ENCODE measurements at regions not wholly inside any gene's neighbourhood (a gene's known extent, or its start where the extent isn't known, plus 50 kb on each side); places are given as distances from the start of the nearest gene placed in this dataset.
"Not testable (repeated sequence)": the region's sequence is repeated elsewhere in the genome, so short reads cannot be mapped to it uniquely, and the experiment has no call there.

- no peak for DNase-seq
Measured at GRCh38 chr3:177804032-177804431, 606.8 kb upstream of the TBL1XR1 start.

GRCh38 chr3:177804646-177805045, 607.4 kb upstream of the TBL1XR1 start:
- DNase-seq: no peak

GRCh38 chr3:177807150-177807875, 610.0 kb upstream of the TBL1XR1 start:
- DNase-seq: no peak

- not testable (repeated sequence) for DNase-seq
Measured at GRCh38 chr3:177808928-177809478, 611.7 kb upstream of the TBL1XR1 start.

GRCh38 chr3:177810162-177810623, 612.9 kb upstream of the TBL1XR1 start:
- DNase-seq: no peak

GRCh38 chr3:177811112-177811511, 613.8 kb upstream of the TBL1XR1 start:
- DNase-seq: no peak

- DNase-seq: no peak
Measured at GRCh38 chr3:177811835-177812234, 614.6 kb upstream of the TBL1XR1 start.

GRCh38 chr3:177812492-177812891, 615.2 kb upstream of the TBL1XR1 start:
- DNase-seq: no peak

GRCh38 chr3:177813322-177813721, 616.0 kb upstream of the TBL1XR1 start:
- DNase-seq: no peak

- no peak for DNase-seq
Measured at GRCh38 chr3:177816667-177817208, 619.5 kb upstream of the TBL1XR1 start.

- no peak for DNase-seq
Measured at GRCh38 chr3:177817751-177818150, 620.5 kb upstream of the TBL1XR1 start.

- DNase-seq: no peak
Measured at GRCh38 chr3:177818712-177819240, 621.5 kb upstream of the TBL1XR1 start.

- DNase-seq: no peak
Measured at GRCh38 chr3:177820683-177821316, 623.5 kb upstream of the TBL1XR1 start.

GRCh38 chr3:177822681-177823096, 625.4 kb upstream of the TBL1XR1 start:
- no peak for DNase-seq

GRCh38 chr3:177823701-177824189, 626.5 kb upstream of the TBL1XR1 start:
- DNase-seq: no peak

- no peak for DNase-seq
Measured at GRCh38 chr3:177824190-177824786, 627.0 kb upstream of the TBL1XR1 start.

GRCh38 chr3:177824841-177825240, 627.6 kb upstream of the TBL1XR1 start:
- DNase-seq: no peak

- no peak for DNase-seq
Measured at GRCh38 chr3:177826253-177826652, 629.0 kb upstream of the TBL1XR1 start.

- no peak for DNase-seq
Measured at GRCh38 chr3:177827511-177828207, 630.4 kb upstream of the TBL1XR1 start.

GRCh38 chr3:177828208-177828565, 630.9 kb upstream of the TBL1XR1 start:
- no peak for DNase-seq

- peak; percentile 78 for DNase-seq
Measured at GRCh38 chr3:177830411-177830849, 633.1 kb upstream of the TBL1XR1 start.

GRCh38 chr3:177831361-177831760, 634.1 kb upstream of the TBL1XR1 start:
- DNase-seq: no peak
